ENCODE measurements at regions not wholly inside any gene's neighbourhood (a gene's known extent, or its start where the extent isn't known, plus 50 kb on each side); places are given as distances from the start of the nearest gene placed in this dataset.

- no peak overlapping the region for H3K9ac ChIP-seq
- no peak overlapping the region for H2AFZ ChIP-seq
- no peaks in the 10 kb centered on the region for H3K79me2 ChIP-seq
- no peaks in the 10 kb centered on the region for H3K9me3 ChIP-seq (ENCODE audit: control insufficient read depth, low read length)
- no peak for TF ChIP-seq CTCF (IDR thresholded peaks at IDR 0.05)
- H3K4me3 ChIP-seq (ENCODE audit: low read depth, low read length), result no peak overlapping the region
- no peak overlapping the region for H3K4me2 ChIP-seq (ENCODE audit: low read length)
- H3K4me1 ChIP-seq, result no peaks in the 10 kb centered on the region
- H3K27me3 ChIP-seq (ENCODE audit: control insufficient read depth, insufficient read depth, low read length), result no peaks in the 10 kb centered on the region
- H3K36me3 ChIP-seq (ENCODE audit: control insufficient read depth, insufficient read depth, low read length), result no peaks in the 10 kb centered on the region
- no peak overlapping the region for H3K27ac ChIP-seq
Observed at GRCh38 chr3:159451067-159451466, 537.6 kb upstream of the IL12A start.

DNA sequence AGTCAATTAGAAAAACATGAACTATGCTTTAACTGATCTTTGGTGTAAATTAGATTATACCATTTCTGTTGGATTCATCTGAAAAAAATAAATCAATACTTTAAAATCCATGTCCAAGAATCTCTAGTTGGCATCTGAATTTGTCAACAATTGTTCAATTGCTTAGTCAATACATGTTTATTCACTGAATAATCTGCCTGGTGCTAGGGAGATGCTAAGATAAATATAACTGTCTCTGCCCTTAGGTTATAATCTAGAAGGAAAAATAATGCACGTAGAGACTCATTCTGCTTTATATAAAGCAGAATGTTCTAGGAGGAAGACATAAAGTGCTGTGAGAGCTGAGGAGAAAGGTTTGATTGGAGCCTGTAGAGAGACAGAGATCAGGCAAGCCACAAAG is 537.2 kb upstream of the IL12A start:
- H3K4me3 ChIP-seq (ENCODE audit: low read depth, low read length), result no peak overlapping the region
- no peaks in the 10 kb centered on the region for H3K79me2 ChIP-seq
- H3K4me1 ChIP-seq, result no peaks in the 10 kb centered on the region
- TF ChIP-seq CTCF (IDR thresholded peaks at IDR 0.05), result no peak
- no peak overlapping the region for H2AFZ ChIP-seq
- H3K27ac ChIP-seq, result no peak overlapping the region
- no peaks in the 10 kb centered on the region for H3K27me3 ChIP-seq (ENCODE audit: control insufficient read depth, insufficient read depth, low read length)
- H3K4me2 ChIP-seq (ENCODE audit: low read length), result no peak overlapping the region
- H3K36me3 ChIP-seq (ENCODE audit: control insufficient read depth, insufficient read depth, low read length), result no peaks in the 10 kb centered on the region
- no peak overlapping the region for H3K9ac ChIP-seq
- no peaks in the 10 kb centered on the region for H3K9me3 ChIP-seq (ENCODE audit: control insufficient read depth, low read length)

DNA sequence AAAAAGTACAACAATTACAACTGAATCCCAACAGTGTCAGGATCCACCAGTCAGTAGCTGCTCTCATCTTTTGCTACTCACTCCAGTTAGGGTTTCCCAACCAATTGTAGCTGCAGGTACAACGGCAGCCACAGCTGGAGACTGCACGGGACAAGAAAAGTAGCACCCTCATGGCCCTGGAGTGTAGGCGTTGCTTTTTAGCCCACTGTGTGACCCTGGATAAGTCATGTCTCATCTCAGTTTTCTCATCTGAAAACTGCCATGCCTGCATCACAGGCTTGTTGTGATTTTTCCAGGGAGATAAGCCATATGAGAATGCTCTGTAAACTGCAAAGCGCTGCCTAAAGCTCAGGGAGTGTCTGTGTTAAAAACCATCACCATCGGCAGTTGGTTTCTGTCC is 535.6 kb upstream of the IL12A start:
- H3K4me3 ChIP-seq (ENCODE audit: low read depth, low read length), result no peak overlapping the region
- no peak overlapping the region for H3K9ac ChIP-seq
- no peak for TF ChIP-seq CTCF (IDR thresholded peaks at IDR 0.05)
- no peaks in the 10 kb centered on the region for H3K79me2 ChIP-seq
- no peaks in the 10 kb centered on the region for H3K27me3 ChIP-seq (ENCODE audit: control insufficient read depth, insufficient read depth, low read length)
- no peak overlapping the region for H2AFZ ChIP-seq
- H3K36me3 ChIP-seq (ENCODE audit: control insufficient read depth, insufficient read depth, low read length), result no peaks in the 10 kb centered on the region
- no peaks in the 10 kb centered on the region for H3K4me1 ChIP-seq
- no peak overlapping the region for H3K27ac ChIP-seq
- no peak overlapping the region for H3K4me2 ChIP-seq (ENCODE audit: low read length)
- H3K9me3 ChIP-seq (ENCODE audit: control insufficient read depth, low read length), result no peaks in the 10 kb centered on the region

GRCh38 chr3:159453945-159454344 is 534.7 kb upstream of the IL12A start:
- Histone ChIP-seq H3K36me3 (ENCODE audit: control insufficient read depth, insufficient read depth, low read length) (no peaks in the 10 kb centered on the region), H3K27ac (no peak overlapping the region), H3K4me1 (no peaks in the 10 kb centered on the region), H3K9me3 (ENCODE audit: control insufficient read depth, low read length) (no peaks in the 10 kb centered on the region), H3K4me2 (ENCODE audit: low read length) (no peak overlapping the region), H3K9ac (no peak overlapping the region), H3K79me2 (no peaks in the 10 kb centered on the region), H2AFZ (no peak overlapping the region), H3K27me3 (ENCODE audit: control insufficient read depth, insufficient read depth, low read length) (no peaks in the 10 kb centered on the region), H3K4me3 (ENCODE audit: low read depth, low read length) (no peak overlapping the region)
- no peak for TF ChIP-seq CTCF (IDR thresholded peaks at IDR 0.05)

DNA sequence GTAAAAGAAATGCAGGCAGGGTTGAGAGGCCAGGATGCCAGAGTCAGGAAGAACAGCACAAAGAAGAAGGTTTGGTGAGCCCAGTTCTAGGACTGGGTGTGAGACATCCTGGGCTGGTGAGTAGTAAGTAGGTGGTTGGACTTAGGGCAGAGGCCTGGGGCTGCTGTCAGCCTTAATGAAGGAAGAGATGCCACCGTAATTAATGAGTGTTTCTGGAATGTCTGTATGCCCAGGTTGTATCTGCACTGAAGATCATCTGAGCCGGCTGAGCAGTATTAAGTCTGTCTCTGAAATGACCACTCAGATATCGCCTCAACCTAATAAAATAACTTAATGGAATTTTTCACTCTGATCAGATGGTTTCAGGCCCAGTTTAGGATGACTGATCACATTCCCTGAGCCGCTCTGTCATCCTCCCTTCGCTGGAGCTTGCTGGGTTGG is 532.9 kb upstream of the IL12A start:
- no peak for TF ChIP-seq CTCF (IDR thresholded peaks at IDR 0.05)
- Histone ChIP-seq H3K9me3 (ENCODE audit: control insufficient read depth, low read length) (no peaks in the 10 kb centered on the region), H3K4me1 (no peaks in the 10 kb centered on the region), H3K4me3 (ENCODE audit: low read depth, low read length) (no peak overlapping the region), H3K4me2 (ENCODE audit: low read length) (no peak overlapping the region), H3K27me3 (ENCODE audit: control insufficient read depth, insufficient read depth, low read length) (no peaks in the 10 kb centered on the region), H3K9ac (no peak overlapping the region), H3K36me3 (ENCODE audit: control insufficient read depth, insufficient read depth, low read length) (no peaks in the 10 kb centered on the region), H2AFZ (no peak overlapping the region), H3K79me2 (no peaks in the 10 kb centered on the region), H3K27ac (no peak overlapping the region)

Data from parathyroid adenoma (tissue), 2 donors.